HUES6 (cell line): ENCODE measurements at regions not wholly inside any gene's neighbourhood (a gene's known extent, or its start where the extent isn't known, plus 50 kb on each side); places are given as distances from the start of the nearest gene placed in this dataset.
A peak's percentile ranks its signal among the peaks of the same experiment; 100 is the strongest.

ENCODE experiments used
- H3K27ac ChIP-seq: 2 replicates; pipeline ENCODE4 v1.7.0; 2013; ENCODE audit warnings: low read depth, mild to moderate bottlenecking, low read length, inconsistent platforms
- H3K27me3 ChIP-seq: 2 replicates; pipeline ENCODE4 v1.6.1; 2013; ENCODE audit warnings: low read length; ENCODE audit not compliant: control insufficient read depth, insufficient read depth
- H3K36me3 ChIP-seq: 2 replicates; pipeline ENCODE4 v1.6.1; 2013; ENCODE audit warnings: low read length; ENCODE audit not compliant: control insufficient read depth, insufficient read depth
- H3K4me1 ChIP-seq: 2 replicates; pipeline ENCODE4 v1.6.1; 2013; ENCODE audit warnings: low read length; ENCODE audit not compliant: control insufficient read depth, insufficient read depth
- H3K4me3 ChIP-seq: 2 replicates; pipeline ENCODE4 v1.5.1; 2013; ENCODE audit warnings: low read depth, low read length
- H3K9ac ChIP-seq: one replicate; pipeline ENCODE4 v1.6.1; 2013; ENCODE audit warnings: mild to moderate bottlenecking, low read length
- H3K9me3 ChIP-seq: 2 replicates; pipeline ENCODE4 v1.6.1; 2013; ENCODE audit warnings: low read depth, low read length; ENCODE audit not compliant: control insufficient read depth, insufficient read depth

DNA sequence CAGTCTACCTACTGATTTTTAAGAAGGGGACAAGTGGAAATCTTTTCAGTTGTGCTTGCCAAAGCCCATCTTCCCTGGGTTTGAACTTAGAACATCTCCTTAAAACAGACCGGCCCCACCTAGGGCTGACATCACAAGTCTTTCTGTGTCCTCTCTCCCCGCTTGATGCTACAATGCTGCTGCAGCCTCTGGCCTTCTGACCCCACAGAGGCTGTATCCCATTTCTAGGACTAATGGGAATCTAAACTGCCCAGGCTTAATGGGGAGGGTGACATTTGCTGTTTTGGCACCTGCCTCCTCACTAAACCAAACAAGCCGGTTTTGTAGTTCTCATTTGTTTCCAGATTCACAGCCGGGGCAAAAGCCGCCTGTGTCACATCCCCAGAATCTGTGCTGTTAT lies 121.3 kb upstream of the CADM1 start:
- H3K9ac ChIP-seq: no peak overlapping the region
- peaks cover 7% of the 10 kb centered on the region for H3K4me1 ChIP-seq
- H3K27me3 ChIP-seq: no peaks in the 10 kb centered on the region
- no peak overlapping the region for H3K4me3 ChIP-seq
- no peak overlapping the region for H3K27ac ChIP-seq
- no peaks in the 10 kb centered on the region for H3K9me3 ChIP-seq
- H3K36me3 ChIP-seq: no peaks in the 10 kb centered on the region

GRCh38 chr11:115624065-115624464 lies 119.8 kb upstream of the CADM1 start:
- Histone ChIP-seq H3K36me3 (no peaks in the 10 kb centered on the region), H3K27me3 (no peaks in the 10 kb centered on the region), H3K27ac (no peak overlapping the region), H3K4me1 (no peaks in the 10 kb centered on the region), H3K9ac (no peak overlapping the region), H3K4me3 (no peak overlapping the region), H3K9me3 (no peaks in the 10 kb centered on the region)

DNA sequence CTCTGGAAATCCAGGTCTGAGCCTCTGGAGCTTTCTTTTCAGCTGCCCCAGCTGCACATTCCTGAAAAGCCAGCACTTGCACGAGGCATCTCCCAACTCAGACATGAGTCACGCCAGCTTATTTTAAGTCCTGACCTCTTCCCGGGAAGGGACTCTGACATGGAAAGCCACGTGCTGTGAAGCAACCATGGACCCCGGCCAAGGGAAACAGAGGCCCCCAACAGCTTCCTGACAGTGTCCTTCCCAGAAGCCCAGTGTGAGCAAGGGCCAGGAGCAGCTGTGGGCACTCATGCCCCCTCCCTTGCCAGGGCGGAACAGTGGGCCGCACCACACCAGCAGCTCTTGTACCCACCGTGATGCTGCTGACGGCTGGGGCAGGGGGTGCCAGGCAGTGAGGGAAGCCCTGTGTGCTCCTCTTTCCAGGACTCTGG lies 118.8 kb upstream of the CADM1 start:
- no peaks in the 10 kb centered on the region for H3K4me1 ChIP-seq
- H3K36me3 ChIP-seq: no peaks in the 10 kb centered on the region
- H3K9ac ChIP-seq: no peak overlapping the region
- 0 out of 2 replicates have a peak, but pooled peaks cover 7% of the 10 kb centered on the region for H3K9me3 ChIP-seq
- H3K27me3 ChIP-seq: no peaks in the 10 kb centered on the region
- H3K27ac ChIP-seq: no peak overlapping the region
- H3K4me3 ChIP-seq: no peak overlapping the region

DNA sequence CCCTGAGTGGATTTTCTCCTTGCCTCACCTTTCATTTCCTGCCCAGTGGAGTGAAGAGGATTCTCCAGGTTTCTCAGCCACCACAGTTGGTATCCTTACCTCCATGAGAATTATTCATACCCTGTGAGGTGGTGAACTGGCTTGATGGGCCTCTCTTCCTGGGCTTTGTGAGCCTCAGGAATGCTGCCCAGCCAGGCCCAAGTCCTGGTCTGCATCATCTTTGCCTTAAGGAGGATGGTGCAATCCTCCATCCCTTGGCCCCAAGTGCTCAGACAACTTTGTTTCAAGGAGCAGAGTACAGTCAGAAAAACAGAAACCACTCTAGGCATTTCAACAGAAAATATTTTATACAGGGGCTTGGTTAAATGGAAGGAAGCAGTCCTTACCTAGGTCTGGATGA lies 114.2 kb upstream of the CADM1 start:
- Histone ChIP-seq H3K4me1 (no peaks in the 10 kb centered on the region), H3K4me3 (no peak overlapping the region), H3K36me3 (no peaks in the 10 kb centered on the region), H3K9ac (no peak overlapping the region), H3K27me3 (no peaks in the 10 kb centered on the region), H3K27ac (no peak overlapping the region), H3K9me3 (0 out of 2 replicates have a peak, but pooled peaks cover 7% of the 10 kb centered on the region)

DNA sequence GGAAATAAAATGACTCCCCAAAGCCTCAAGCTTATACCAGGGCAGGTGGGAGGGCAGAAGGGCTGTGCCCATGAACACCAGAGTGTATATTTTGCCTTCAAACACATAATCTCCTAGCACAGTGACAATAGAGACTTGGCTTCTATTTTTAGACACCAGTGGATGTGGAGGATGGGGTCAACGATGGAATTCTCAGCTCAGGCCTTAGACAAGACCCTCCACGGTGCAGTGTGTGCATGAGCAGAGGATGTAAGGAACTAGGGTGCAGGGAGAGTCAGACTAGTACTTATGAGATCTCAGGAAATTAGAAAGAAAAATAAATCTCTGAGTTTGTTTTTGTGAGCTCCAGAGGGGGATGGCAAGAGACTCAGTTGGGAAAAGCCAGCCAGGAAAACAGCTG lies 113.6 kb upstream of the CADM1 start:
- H3K4me1 ChIP-seq: peaks cover 2% of the 10 kb centered on the region
- no peaks in the 10 kb centered on the region for H3K36me3 ChIP-seq
- H3K9ac ChIP-seq: no peak overlapping the region
- no peaks in the 10 kb centered on the region for H3K27me3 ChIP-seq
- H3K9me3 ChIP-seq: 0 out of 2 replicates have a peak, but pooled peaks cover 7% of the 10 kb centered on the region
- no peak overlapping the region for H3K27ac ChIP-seq
- H3K4me3 ChIP-seq: no peak overlapping the region

- no peak overlapping the region for H3K27ac ChIP-seq
- no peaks in the 10 kb centered on the region for H3K27me3 ChIP-seq
- H3K36me3 ChIP-seq: no peaks in the 10 kb centered on the region
- no peak overlapping the region for H3K4me3 ChIP-seq
- H3K9ac ChIP-seq: no peak overlapping the region
- H3K4me1 ChIP-seq: peaks cover 10% of the 10 kb centered on the region
- 0 out of 2 replicates have a peak, but pooled peaks cover 7% of the 10 kb centered on the region for H3K9me3 ChIP-seq
These were observed 112.8 kb upstream of the CADM1 start for GRCh38 chr11:115616971-115617370.

GRCh38 chr11:115613986-115614632 lies 109.9 kb upstream of the CADM1 start:
- Histone ChIP-seq H3K9me3 (0 out of 2 replicates have a peak, but pooled peaks cover 7% of the 10 kb centered on the region), H3K4me1 (peaks cover 13% of the 10 kb centered on the region), H3K27ac (no peak overlapping the region), H3K27me3 (no peaks in the 10 kb centered on the region), H3K4me3 (no peak overlapping the region), H3K9ac (no peak overlapping the region), H3K36me3 (no peaks in the 10 kb centered on the region)

GRCh38 chr11:115613004-115613403 lies 108.8 kb upstream of the CADM1 start:
- Histone ChIP-seq H3K9me3 (no peaks in the 10 kb centered on the region), H3K9ac (no peak overlapping the region), H3K4me1 (peaks cover 13% of the 10 kb centered on the region), H3K27me3 (no peaks in the 10 kb centered on the region), H3K4me3 (no peak overlapping the region; the same call in 1 of the 2 replicates), H3K27ac (no peak overlapping the region), H3K36me3 (no peaks in the 10 kb centered on the region)

DNA sequence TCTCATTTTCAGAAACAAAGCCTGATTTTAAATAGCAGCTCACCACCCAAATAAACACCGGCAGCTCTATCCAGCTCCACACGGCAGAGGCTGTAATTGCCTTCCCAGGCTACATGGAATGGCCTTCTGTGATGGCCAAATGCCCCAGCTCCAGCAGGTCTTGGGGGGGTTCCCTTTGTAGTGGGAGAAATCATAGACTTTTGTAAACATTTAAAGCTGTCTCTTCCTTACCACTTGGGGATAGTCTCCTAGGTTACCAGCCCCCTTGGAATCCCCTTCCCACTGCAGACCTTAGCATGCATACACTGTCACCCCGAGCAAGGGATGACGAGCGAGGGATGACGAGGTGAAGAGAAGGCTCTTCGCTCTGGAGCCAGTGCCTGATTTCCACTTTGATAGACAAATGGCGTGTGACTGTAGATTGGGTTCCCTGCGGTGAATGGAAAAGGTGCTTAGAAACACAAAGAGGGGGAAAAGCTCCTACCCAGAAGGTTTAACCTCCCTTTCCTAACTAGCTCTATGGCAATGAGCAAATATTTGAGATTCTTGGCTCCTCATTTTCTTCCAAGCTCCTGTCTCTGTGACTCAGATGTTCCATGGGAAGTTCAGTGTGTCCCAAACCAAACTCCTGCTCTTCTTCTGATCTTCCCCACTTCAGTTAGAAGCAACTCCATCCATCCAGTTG lies 108.0 kb upstream of the CADM1 start:
- Histone ChIP-seq H3K4me3 (peak overlapping the region; percentile 5; the same call in 1 of the 2 replicates), H3K9ac (no peak overlapping the region), H3K27ac (no peak overlapping the region), H3K9me3 (no peaks in the 10 kb centered on the region), H3K4me1 (peaks cover 13% of the 10 kb centered on the region), H3K27me3 (0 out of 2 replicates have a peak, but pooled peaks cover 4% of the 10 kb centered on the region), H3K36me3 (no peaks in the 10 kb centered on the region)

DNA sequence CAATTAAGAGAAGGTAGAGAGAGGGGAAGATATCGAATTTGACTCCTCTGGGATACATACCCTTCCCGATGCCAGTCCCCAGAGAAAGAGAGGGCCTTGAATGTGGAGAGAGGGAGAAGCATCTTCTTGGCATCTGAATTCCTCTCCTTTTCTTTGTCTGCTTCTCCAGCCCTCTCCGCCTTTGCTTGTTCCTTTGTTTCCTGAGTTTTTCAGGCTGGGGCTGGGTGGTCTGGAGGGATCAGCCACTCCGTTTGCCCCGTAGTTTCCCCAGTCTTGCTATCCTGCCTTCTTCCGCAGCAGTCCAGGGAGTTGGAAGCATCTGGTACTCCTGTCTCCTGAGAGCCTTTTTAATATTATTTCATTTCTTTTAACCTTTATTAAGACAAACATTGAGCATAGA lies 107.1 kb upstream of the CADM1 start:
- Histone ChIP-seq H3K9ac (no peak overlapping the region), H3K4me3 (no peak overlapping the region), H3K27ac (no peak overlapping the region), H3K4me1 (peaks cover 13% of the 10 kb centered on the region), H3K36me3 (no peaks in the 10 kb centered on the region), H3K9me3 (no peaks in the 10 kb centered on the region), H3K27me3 (0 out of 2 replicates have a peak, but pooled peaks cover 4% of the 10 kb centered on the region)

DNA sequence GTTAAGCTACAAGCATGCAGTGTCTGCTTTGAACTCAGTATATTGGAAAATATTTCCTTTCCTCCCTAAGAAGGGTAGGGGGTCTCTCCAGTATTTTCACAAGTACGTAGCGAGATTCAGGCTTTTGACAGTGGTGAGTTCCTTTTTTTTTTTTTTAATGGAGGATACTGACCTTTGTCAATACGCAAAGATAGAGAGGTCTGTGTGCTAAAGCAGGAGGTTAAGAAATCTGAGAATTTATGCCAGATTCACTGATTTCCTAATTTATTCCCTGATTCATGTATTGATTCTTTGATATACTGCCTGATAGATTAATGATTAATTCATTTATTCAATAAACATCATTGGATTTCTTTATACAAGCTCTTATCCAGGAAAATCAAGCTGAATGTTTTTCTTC lies 106.7 kb upstream of the CADM1 start:
- Histone ChIP-seq H3K27me3 (0 out of 2 replicates have a peak, but pooled peaks cover 4% of the 10 kb centered on the region), H3K27ac (no peak overlapping the region), H3K36me3 (no peaks in the 10 kb centered on the region), H3K9ac (no peak overlapping the region), H3K9me3 (no peaks in the 10 kb centered on the region), H3K4me3 (no peak overlapping the region), H3K4me1 (peaks cover 13% of the 10 kb centered on the region)
